Astrocyte (in vitro differentiated cells and primary cell): ENCODE measurements at regions not wholly inside any gene's neighbourhood (a gene's known extent, or its start where the extent isn't known, plus 50 kb on each side); places are given as distances from the start of the nearest gene placed in this dataset.

ENCODE experiments used
- DNase-seq: peaks from one replicate; pipeline ENCODE4 v3.0.0-alpha.2; 2010; ENCODE audit warnings: low read depth
- FAIRE-seq: peaks from 2 replicates; lab custom pipeline; 2011; peaks lifted over from hg19 to GRCh38; lab: Jason Lieb, UNC
- H2AFZ ChIP-seq: 2 replicates; pipeline ENCODE4 v1.6.0; 2012; ENCODE audit warnings: low read depth, low read length, inconsistent platforms
- H3K27ac ChIP-seq: 2 replicates; pipeline ENCODE4 v1.5.1; 2011; ENCODE audit warnings: low read depth, low read length, inconsistent platforms
- H3K27me3 ChIP-seq: 2 replicates; pipeline ENCODE4 v1.6.0; 2011; ENCODE audit warnings: low read length, inconsistent platforms; ENCODE audit not compliant: insufficient read depth
- H3K36me3 ChIP-seq: 2 replicates; pipeline ENCODE4 v1.5.1; 2011; ENCODE audit warnings: low read length, inconsistent platforms; ENCODE audit not compliant: insufficient read depth
- H3K4me1 ChIP-seq: 2 replicates; pipeline ENCODE4 v1.5.1; 2011; ENCODE audit warnings: low read length, inconsistent platforms; ENCODE audit not compliant: insufficient read depth
- H3K4me2 ChIP-seq: 2 replicates; pipeline ENCODE4 v1.6.0; 2012; ENCODE audit warnings: low read length, inconsistent platforms
- H3K4me3 ChIP-seq: 2 replicates; pipeline ENCODE4 v1.5.1; 2011; ENCODE audit warnings: low read depth, mild to moderate bottlenecking, low read length, inconsistent platforms; ENCODE audit not compliant: insufficient read depth
- H3K79me2 ChIP-seq: 2 replicates; pipeline ENCODE4 v1.6.0; 2012; ENCODE audit warnings: mild to moderate bottlenecking, low read length, inconsistent platforms; ENCODE audit not compliant: insufficient read depth
- H3K9ac ChIP-seq: 2 replicates; pipeline ENCODE4 v1.6.0; 2012; ENCODE audit warnings: mild to moderate bottlenecking, low read length, inconsistent platforms
- H3K9me3 ChIP-seq: 2 replicates; pipeline ENCODE4 v1.5.1; 2012; ENCODE audit warnings: low read depth, mild to moderate bottlenecking, low read length, inconsistent platforms; ENCODE audit not compliant: insufficient read depth
- H4K20me1 ChIP-seq: 2 replicates; pipeline ENCODE4 v1.6.0; 2012; ENCODE audit warnings: low read length, inconsistent platforms; ENCODE audit not compliant: insufficient read depth
- H3K27ac Mint-ChIP-seq: one replicate; pipeline ENCODE4 v1.8.0; 2021; ENCODE audit warnings: mild to moderate bottlenecking, mixed read lengths; ENCODE audit not compliant: unreplicated experiment
- H3K27me3 Mint-ChIP-seq: one replicate; pipeline ENCODE4 v1.8.0; 2021; ENCODE audit warnings: low read depth, mixed read lengths; ENCODE audit not compliant: unreplicated experiment
- H3K36me3 Mint-ChIP-seq: one replicate; pipeline ENCODE4 v1.8.0; 2021; ENCODE audit warnings: low read depth, mixed read lengths; ENCODE audit not compliant: unreplicated experiment
- H3K4me1 Mint-ChIP-seq: one replicate; pipeline ENCODE4 v1.8.0; 2021; ENCODE audit warnings: low read depth, mixed read lengths; ENCODE audit not compliant: unreplicated experiment
- H3K4me3 Mint-ChIP-seq: one replicate; pipeline ENCODE4 v1.8.0; 2021; ENCODE audit warnings: mild to moderate bottlenecking, moderate library complexity, mixed read lengths; ENCODE audit not compliant: unreplicated experiment
- H3K9me3 Mint-ChIP-seq: one replicate; pipeline ENCODE4 v1.8.0; 2021; ENCODE audit warnings: mild to moderate bottlenecking, mixed read lengths; ENCODE audit not compliant: unreplicated experiment
- CTCF ChIP-seq: IDR thresholded peaks from 2 replicates; pipeline ENCODE4 v1.5.1; 2011; ENCODE audit warnings: low read depth, mild to moderate bottlenecking, inconsistent platforms, low read length, moderate library complexity; ENCODE audit not compliant: insufficient read depth
- EZH2 ChIP-seq: IDR thresholded peaks from 2 replicates; pipeline ENCODE4 v1.6.1; 2012; ENCODE audit warnings: mild to moderate bottlenecking, low read length, inconsistent platforms; ENCODE audit not compliant: insufficient read depth

GRCh38 chr7:121489440-121489839 is 93.3 kb upstream of the FAM3C start:
- Mint-ChIP-seq H3K9me3 (no peaks in the 10 kb centered on the region), H3K27ac (no peak overlapping the region), H3K4me1 (no peaks in the 10 kb centered on the region), H3K36me3 (no peaks in the 10 kb centered on the region), H3K4me3 (no peak overlapping the region), H3K27me3 (no peaks in the 10 kb centered on the region)
- H3K4me2 ChIP-seq = no peak overlapping the region
- DNase-seq (no peak), FAIRE-seq (no peak)
- no peak overlapping the region for H3K27ac ChIP-seq
- TF ChIP-seq CTCF (no peak), EZH2 (no peak)
- H3K4me1 ChIP-seq = no peaks in the 10 kb centered on the region
- H3K4me3 ChIP-seq = no peak overlapping the region
- no peaks in the 10 kb centered on the region for H3K79me2 ChIP-seq
- no peak overlapping the region for H2AFZ ChIP-seq
- no peaks in the 10 kb centered on the region for H3K36me3 ChIP-seq
- no peaks in the 10 kb centered on the region for H3K9me3 ChIP-seq
- no peaks in the 10 kb centered on the region for H3K27me3 ChIP-seq
- H4K20me1 ChIP-seq = no peaks in the 10 kb centered on the region
- H3K9ac ChIP-seq = no peak overlapping the region

- no peak for DNase-seq
- Mint-ChIP-seq H3K4me3 (no peak overlapping the region), H3K27me3 (no peaks in the 10 kb centered on the region), H3K9me3 (no peaks in the 10 kb centered on the region), H3K36me3 (no peaks in the 10 kb centered on the region), H3K27ac (no peak overlapping the region), H3K4me1 (no peaks in the 10 kb centered on the region)
- H3K9me3 ChIP-seq = no peaks in the 10 kb centered on the region
- TF ChIP-seq EZH2 (no peak), CTCF (no peak)
- no peak overlapping the region for H3K27ac ChIP-seq
- peak; percentile 69 for FAIRE-seq
- no peak overlapping the region for H3K4me2 ChIP-seq
- no peaks in the 10 kb centered on the region for H3K36me3 ChIP-seq
- no peaks in the 10 kb centered on the region for H3K27me3 ChIP-seq
- H3K9ac ChIP-seq = no peak overlapping the region
- H3K4me3 ChIP-seq = no peak overlapping the region
- no peaks in the 10 kb centered on the region for H4K20me1 ChIP-seq
- no peak overlapping the region for H2AFZ ChIP-seq
- H3K4me1 ChIP-seq = no peaks in the 10 kb centered on the region
- H3K79me2 ChIP-seq = no peaks in the 10 kb centered on the region
These were observed 92.1 kb upstream of the FAM3C start for GRCh38 chr7:121488111-121488650.

- Histone ChIP-seq H3K79me2 (no peaks in the 10 kb centered on the region), H3K4me2 (no peak overlapping the region), H2AFZ (no peak overlapping the region), H3K4me1 (no peaks in the 10 kb centered on the region), H3K4me3 (no peak overlapping the region), H3K36me3 (no peaks in the 10 kb centered on the region), H3K27me3 (no peaks in the 10 kb centered on the region), H3K9ac (no peak overlapping the region), H4K20me1 (no peaks in the 10 kb centered on the region), H3K27ac (no peak overlapping the region), H3K9me3 (no peaks in the 10 kb centered on the region)
- DNase-seq (no peak), FAIRE-seq (no peak)
- peaks cover 2% of the 10 kb centered on the region for H3K4me1 Mint-ChIP-seq
- no peak overlapping the region for H3K4me3 Mint-ChIP-seq
- no peaks in the 10 kb centered on the region for H3K27me3 Mint-ChIP-seq
- no peak overlapping the region for H3K27ac Mint-ChIP-seq
- no peaks in the 10 kb centered on the region for H3K36me3 Mint-ChIP-seq
- H3K9me3 Mint-ChIP-seq = no peaks in the 10 kb centered on the region
- TF ChIP-seq EZH2 = no peak
- no peak for TF ChIP-seq CTCF
These were observed 90.5 kb upstream of the FAM3C start for GRCh38 chr7:121486590-121486989.
